OCI-LY7 (cell line): ENCODE measurements at regions not wholly inside any gene's neighbourhood (a gene's known extent, or its start where the extent isn't known, plus 50 kb on each side); places are given as distances from the start of the nearest gene placed in this dataset.

Source experiments
- CTCF ChIP-seq: fragments of 200-600 bp; sonication (generic); conservative IDR thresholded peaks from 2 replicates; pipeline ENCODE4 v1.5.1; 2014; ENCODE audit warnings: mild to moderate bottlenecking, antibody characterized with exemption, low read length, moderate library complexity, mixed read lengths
- EZH2phosphoT487 ChIP-seq: fragments of 200-600 bp; sonication (generic); IDR thresholded peaks from 2 replicates; pipeline ENCODE4 v1.6.1; 2018; ENCODE audit warnings: low read depth, borderline replicate concordance, mild to moderate bottlenecking, mixed run types, antibody characterized with exemption, low read length, moderate library complexity, mixed read lengths

- TF ChIP-seq CTCF = no peak
- no peak for TF ChIP-seq EZH2phosphoT487
Observed at GRCh38 chr6:67391955-67392354, 1243.1 kb upstream of the ADGRB3 start.
